Activated T-helper 2 cell treated with anti-CD3 and anti-CD28 coated beads, Interferon-gamma antibody, Interleukin-2, Interleukin-4, amounts not matched to agents 10 μg/mL and 5 μg/mL and 100 μg/mL, durations not matched to agents 14 hours and 24 hours and 36 hours (primary cell): ENCODE measurements at regions not wholly inside any gene's neighbourhood (a gene's known extent, or its start where the extent isn't known, plus 50 kb on each side); places are given as distances from the start of the nearest gene placed in this dataset.

Source experiments
- DNase-seq: peaks from one replicate; pipeline ENCODE4 v3.0.0; 2021; ENCODE audit warnings: low spot score
- H3K27ac Mint-ChIP-seq: one replicate; pipeline ENCODE4 v1.8.0; 2021; ENCODE audit warnings: mixed read lengths
- H3K27me3 Mint-ChIP-seq: one replicate; pipeline ENCODE4 v1.8.0; 2021; ENCODE audit warnings: low read depth, mixed read lengths
- H3K36me3 Mint-ChIP-seq: one replicate; pipeline ENCODE4 v1.8.0; 2021; ENCODE audit warnings: low read depth, mixed read lengths
- H3K4me1 Mint-ChIP-seq: one replicate; pipeline ENCODE4 v1.8.0; 2021; ENCODE audit warnings: low read depth, mixed read lengths
- H3K4me3 Mint-ChIP-seq: one replicate; pipeline ENCODE4 v1.8.0; 2021; ENCODE audit warnings: low read depth, mild to moderate bottlenecking, moderate library complexity, mixed read lengths
- H3K9me3 Mint-ChIP-seq: one replicate; pipeline ENCODE4 v1.8.0; 2021; ENCODE audit warnings: mixed read lengths
- intact Hi-C: fragments of 100-400 bp; cut with micrococcal nuclease; formaldehyde crosslinking; loops from one replicate; pipeline ENCODE4 v1.15.1; 2023

DNA sequence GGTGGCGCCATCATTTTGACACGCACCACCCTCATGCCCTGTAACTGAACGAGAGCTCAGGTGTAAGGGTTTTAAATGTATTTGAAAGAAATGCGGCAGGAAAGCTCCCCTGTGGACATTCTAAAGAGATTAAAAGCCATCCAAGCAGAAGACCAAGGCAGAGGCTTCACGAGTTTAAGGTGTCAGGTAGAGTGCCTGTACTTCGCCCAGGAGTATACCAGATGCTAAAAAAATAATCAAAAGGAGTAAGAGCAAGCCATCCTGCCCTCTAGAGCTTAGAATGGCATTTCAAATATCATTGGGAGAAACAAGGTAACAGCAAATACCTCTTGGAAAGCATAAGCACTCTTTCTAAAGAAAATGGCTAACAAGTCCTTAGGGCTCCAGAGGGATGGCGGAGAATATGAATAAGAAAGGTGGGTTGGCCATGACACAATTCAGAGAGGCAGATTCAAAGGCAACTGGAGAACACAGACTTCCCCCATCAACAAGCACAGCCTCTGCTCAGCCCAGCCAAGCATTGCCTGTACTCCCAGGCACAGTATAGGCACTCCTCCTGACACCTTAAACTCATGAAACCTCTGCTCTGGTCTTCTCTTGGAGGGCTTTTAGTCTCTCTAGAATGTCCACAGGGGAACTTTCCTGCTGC is 447.6 kb downstream of the SUCLA2 start:
- Mint-ChIP-seq H3K36me3 (no peaks in the 10 kb centered on the region), H3K9me3 (no peaks in the 10 kb centered on the region), H3K4me1 (no peaks in the 10 kb centered on the region), H3K27me3 (no peaks in the 10 kb centered on the region), H3K4me3 (no peak overlapping the region), H3K27ac (no peak overlapping the region)
- intact Hi-C loops: no loop called here
- no peak for DNase-seq

DNA sequence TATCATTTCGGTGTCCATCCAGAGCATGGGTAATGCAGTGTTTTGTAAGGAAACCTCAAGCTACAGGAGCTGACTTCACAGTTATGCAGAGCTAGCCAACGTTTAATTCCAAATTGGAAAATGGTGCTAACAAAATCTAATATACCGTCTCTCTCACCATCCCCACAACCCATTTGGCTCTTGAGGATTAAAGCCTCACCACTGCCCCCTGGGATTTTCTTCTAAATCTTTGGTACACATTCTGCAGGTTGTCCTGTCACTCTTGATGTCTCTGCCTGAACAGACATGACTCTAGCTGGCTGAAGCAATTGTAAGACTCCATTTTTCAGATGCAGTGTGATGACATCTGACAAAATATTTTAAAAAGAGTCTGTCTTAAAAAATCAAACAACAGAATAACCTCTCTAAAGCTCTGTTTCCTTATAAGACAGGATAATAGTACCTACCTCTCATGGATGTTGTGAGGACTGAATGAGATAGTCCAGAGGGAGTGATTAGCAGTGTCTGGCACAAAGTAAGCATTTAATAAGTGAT is 451.8 kb downstream of the SUCLA2 start:
- DNase-seq: no peak
- H3K4me3 Mint-ChIP-seq: no peak overlapping the region
- no peaks in the 10 kb centered on the region for H3K4me1 Mint-ChIP-seq
- H3K9me3 Mint-ChIP-seq: no peaks in the 10 kb centered on the region
- intact Hi-C loops: no loop called here
- H3K27ac Mint-ChIP-seq: no peak overlapping the region
- no peaks in the 10 kb centered on the region for H3K27me3 Mint-ChIP-seq
- no peaks in the 10 kb centered on the region for H3K36me3 Mint-ChIP-seq

- intact Hi-C loops: no loop called here
- no peak for DNase-seq
- H3K9me3 Mint-ChIP-seq: no peaks in the 10 kb centered on the region
- no peaks in the 10 kb centered on the region for H3K27me3 Mint-ChIP-seq
- H3K36me3 Mint-ChIP-seq: no peaks in the 10 kb centered on the region
- no peaks in the 10 kb centered on the region for H3K4me1 Mint-ChIP-seq
- no peak overlapping the region for H3K27ac Mint-ChIP-seq
- H3K4me3 Mint-ChIP-seq: no peak overlapping the region
These were observed 452.7 kb downstream of the SUCLA2 start for GRCh38 chr13:47548294-47548840.

- no peaks in the 10 kb centered on the region for H3K4me1 Mint-ChIP-seq
- H3K9me3 Mint-ChIP-seq: no peaks in the 10 kb centered on the region
- no peaks in the 10 kb centered on the region for H3K36me3 Mint-ChIP-seq
- intact Hi-C loops: no loop called here
- H3K27ac Mint-ChIP-seq: no peak overlapping the region
- H3K4me3 Mint-ChIP-seq: no peak overlapping the region
- no peak for DNase-seq
- no peaks in the 10 kb centered on the region for H3K27me3 Mint-ChIP-seq
These were observed 454.5 kb downstream of the SUCLA2 start for GRCh38 chr13:47546391-47547225.

GRCh38 chr13:47545201-47546024 is 455.7 kb downstream of the SUCLA2 start:
- H3K27me3 Mint-ChIP-seq: no peaks in the 10 kb centered on the region
- no peak for DNase-seq
- no peak overlapping the region for H3K4me3 Mint-ChIP-seq
- H3K9me3 Mint-ChIP-seq: no peaks in the 10 kb centered on the region
- intact Hi-C loops: no loop called here
- H3K27ac Mint-ChIP-seq: no peak overlapping the region
- H3K4me1 Mint-ChIP-seq: no peaks in the 10 kb centered on the region
- H3K36me3 Mint-ChIP-seq: no peaks in the 10 kb centered on the region

GRCh38 chr13:47539317-47539716 is 461.8 kb downstream of the SUCLA2 start:
- Mint-ChIP-seq H3K4me3 (no peak overlapping the region), H3K27me3 (no peaks in the 10 kb centered on the region)

DNA sequence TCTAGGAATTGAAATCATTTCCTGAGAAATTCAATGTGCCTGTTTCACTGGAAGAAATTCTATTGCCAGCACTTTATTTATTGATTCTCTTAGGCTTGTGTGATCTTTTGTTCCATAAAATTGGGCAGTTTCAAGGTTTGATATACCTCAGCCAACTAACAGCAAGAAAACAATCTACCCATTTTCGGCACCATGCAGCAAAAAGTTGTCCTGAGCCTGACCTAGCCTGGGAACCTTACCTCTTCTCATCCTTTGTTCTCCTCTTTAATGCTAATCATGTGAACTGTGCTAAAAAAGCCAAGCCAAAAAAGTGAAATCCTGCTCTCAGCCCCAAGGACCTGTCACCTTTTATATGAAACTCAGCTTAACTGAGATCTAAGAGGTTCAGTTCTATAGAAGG is 477.3 kb downstream of the SUCLA2 start:
- H3K27me3 Mint-ChIP-seq: no peaks in the 10 kb centered on the region

More at GRCh38 chr13:47539317-47539716, 461.8 kb downstream of the SUCLA2 start:
- intact Hi-C loops: no loop called here
- H3K9me3 Mint-ChIP-seq: peaks cover 21% of the 10 kb centered on the region
- H3K27ac Mint-ChIP-seq: no peak overlapping the region
- H3K36me3 Mint-ChIP-seq: no peaks in the 10 kb centered on the region
- no peaks in the 10 kb centered on the region for H3K4me1 Mint-ChIP-seq
- DNase-seq: no peak

GRCh38 chr13:47521890-47522487 is 479.1 kb downstream of the SUCLA2 start:
- H3K4me3 Mint-ChIP-seq: no peak overlapping the region
- no peaks in the 10 kb centered on the region for H3K4me1 Mint-ChIP-seq
- intact Hi-C loops: no loop called here
- peaks cover 3% of the 10 kb centered on the region for H3K9me3 Mint-ChIP-seq
- H3K27ac Mint-ChIP-seq: no peak overlapping the region
- no peaks in the 10 kb centered on the region for H3K27me3 Mint-ChIP-seq
- DNase-seq: no peak
- H3K36me3 Mint-ChIP-seq: no peaks in the 10 kb centered on the region

More for the DNA sequence above, 477.3 kb downstream of the SUCLA2 start:
- Mint-ChIP-seq H3K36me3 (no peaks in the 10 kb centered on the region), H3K9me3 (peaks cover 3% of the 10 kb centered on the region), H3K27ac (no peak overlapping the region), H3K4me3 (no peak overlapping the region), H3K4me1 (no peaks in the 10 kb centered on the region)
- DNase-seq: no peak
- intact Hi-C loops: no loop called here

DNA sequence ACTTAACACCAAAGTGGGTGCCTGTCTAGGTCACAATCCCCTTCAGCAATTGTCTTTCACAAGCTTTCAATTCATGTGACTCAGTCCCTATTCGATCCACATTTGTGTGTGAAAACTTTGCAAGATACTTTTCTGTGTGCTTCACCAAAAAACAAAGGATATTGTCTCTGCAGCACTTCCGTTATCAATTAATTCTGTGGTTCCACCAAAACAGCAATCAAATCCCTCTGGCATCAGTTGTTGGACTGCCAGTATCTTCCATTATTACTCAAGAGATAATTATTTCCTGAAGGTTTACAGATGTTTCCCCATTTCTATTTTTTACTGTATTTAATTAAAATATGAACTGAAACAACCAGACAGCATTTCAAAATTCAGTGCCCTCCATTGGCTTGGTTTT is 481.4 kb downstream of the SUCLA2 start:
- Mint-ChIP-seq H3K27ac (no peak overlapping the region), H3K27me3 (no peaks in the 10 kb centered on the region)

GRCh38 chr13:47518530-47518929 is 482.5 kb downstream of the SUCLA2 start:
- H3K27ac Mint-ChIP-seq: no peak overlapping the region
- H3K9me3 Mint-ChIP-seq: peaks cover 8% of the 10 kb centered on the region
- H3K4me3 Mint-ChIP-seq: no peak overlapping the region
- no peaks in the 10 kb centered on the region for H3K4me1 Mint-ChIP-seq
- DNase-seq: no peak
- intact Hi-C loops: no loop called here
- no peaks in the 10 kb centered on the region for H3K36me3 Mint-ChIP-seq
- H3K27me3 Mint-ChIP-seq: no peaks in the 10 kb centered on the region

More for the DNA sequence above, 481.4 kb downstream of the SUCLA2 start:
- H3K4me1 Mint-ChIP-seq: no peaks in the 10 kb centered on the region
- H3K4me3 Mint-ChIP-seq: no peak overlapping the region
- no peak for DNase-seq
- H3K9me3 Mint-ChIP-seq: peaks cover 3% of the 10 kb centered on the region
- intact Hi-C loops: no loop called here
- H3K36me3 Mint-ChIP-seq: no peaks in the 10 kb centered on the region

- DNase-seq: no peak
- Mint-ChIP-seq H3K27ac (no peak overlapping the region), H3K9me3 (peaks cover 5% of the 10 kb centered on the region), H3K27me3 (no peaks in the 10 kb centered on the region), H3K4me1 (no peaks in the 10 kb centered on the region), H3K4me3 (no peak overlapping the region), H3K36me3 (no peaks in the 10 kb centered on the region)
- intact Hi-C loops: no loop called here
These were observed 489.4 kb downstream of the SUCLA2 start for GRCh38 chr13:47511647-47512046.

DNA sequence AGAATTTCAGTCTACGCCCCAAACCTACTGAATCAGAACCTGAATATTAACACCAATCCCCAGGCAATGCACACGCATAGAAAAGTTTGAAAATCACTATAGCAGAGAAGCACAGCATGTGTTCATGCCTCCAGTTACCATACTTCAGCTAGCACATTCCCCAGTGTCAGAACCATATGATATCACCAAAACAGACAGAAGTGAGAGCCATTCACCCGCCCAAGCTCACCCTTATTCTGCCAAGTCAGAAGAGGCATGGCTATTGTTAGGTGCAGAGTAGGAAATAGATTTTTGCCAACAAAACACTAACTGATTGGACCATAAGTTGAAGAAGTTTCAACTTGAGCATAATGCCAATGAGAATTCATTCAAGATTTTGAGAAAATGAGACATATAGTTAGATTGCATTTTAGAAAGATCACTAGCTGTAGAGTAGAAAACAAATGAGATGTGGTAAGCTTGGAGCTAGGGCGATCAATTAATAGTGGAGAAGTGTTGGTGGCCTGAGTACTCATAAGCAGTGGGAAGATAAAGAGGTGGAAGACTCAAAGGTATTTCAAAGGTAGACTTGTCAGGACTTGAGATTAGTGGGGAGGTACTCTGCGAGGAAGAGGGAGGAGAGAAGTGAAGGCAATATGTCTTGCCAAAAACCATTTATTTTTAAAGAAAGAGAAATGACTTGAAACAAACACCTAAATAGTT is 492.4 kb downstream of the SUCLA2 start:
- Mint-ChIP-seq H3K27me3 (no peaks in the 10 kb centered on the region), H3K4me3 (no peak overlapping the region), H3K36me3 (no peaks in the 10 kb centered on the region), H3K9me3 (no peaks in the 10 kb centered on the region), H3K27ac (no peak overlapping the region), H3K4me1 (no peaks in the 10 kb centered on the region)
- intact Hi-C loops: no loop called here
- DNase-seq: no peak
